K562 (cell line): ENCODE measurements at regions not wholly inside any gene's neighbourhood (a gene's known extent, or its start where the extent isn't known, plus 50 kb on each side); places are given as distances from the start of the nearest gene placed in this dataset.

Experiments used
- ATAC-seq: fragments of 200-7000 bp; cut with Tn5 transposase; 3 replicates; pipeline ENCODE4 v1.9.1; 2020; ENCODE audit warnings: moderate library complexity
- BruUV-seq: library from RNA; stranded (reverse); fragments of 400-500 nt; replicated peaks from 2 replicates; lab custom pipeline; 2021; lab: Mats Ljungman, UMichigan
- CTCF ChIA-PET: fragments of 300-600 bp; formaldehyde crosslinking; extraction: SDS; loops from one replicate; lab custom pipeline; 2021; ENCODE audit warnings: low intra/inter-chr PET ratio; lab: Yijun Ruan, JAX
- POLR2A ChIA-PET: fragments of 300-600, 350-650 bp; sonication (Branson Sonifier 250); formaldehyde crosslinking; extraction: SDS; loops from one replicate; lab custom pipeline; 2021; ENCODE audit warnings: antibody characterized with exemption, inconsistent platforms; lab: Yijun Ruan, JAX
- DNase-seq, 4 experiments: peaks; one replicate each; pipeline versions ENCODE4 v3.0.0 to v3.0.0-alpha.2; 2011 to 2018; ENCODE audit warnings: low spot score in 3 of 4, mixed read lengths in 3 of 4; ENCODE audit errors: extremely low read depth in 1 of 4
- FAIRE-seq: peaks from 2 replicates; lab custom pipeline; 2011; peaks lifted over from hg19 to GRCh38; lab: Jason Lieb, UNC
- H2AFZ ChIP-seq: 2 replicates; pipeline ENCODE4 v1.6.0; 2011; ENCODE audit warnings: low read depth, low read length, control low read depth, inconsistent platforms
- H3K27ac ChIP-seq: fragments of 200-600 bp; 3 replicates; pipeline ENCODE4 v1.8.0; 2011; ENCODE audit warnings: low read depth, mild to moderate bottlenecking, control low read depth, inconsistent platforms, low read length, moderate library complexity, mixed read lengths; ENCODE audit errors: extremely low read depth
- H3K27me3 ChIP-seq, 2 experiments: fragments of 300-600 bp in 1 of 2; 2 replicates in 1 of 2; 3 replicates in 1 of 2; pipeline versions ENCODE4 v1.6.0 to v1.8.0; 2011; ENCODE audit warnings: inconsistent platforms in 2 of 2, low read length in 2 of 2, mild to moderate bottlenecking in 1 of 2, mixed read lengths in 1 of 2, moderate library complexity in 1 of 2; ENCODE audit not compliant: control insufficient read depth in 2 of 2, insufficient read depth in 2 of 2
- H3K36me3 ChIP-seq: fragments of 300-600 bp; 3 replicates; pipeline ENCODE4 v1.8.0; 2011; ENCODE audit warnings: mild to moderate bottlenecking, low read length, inconsistent platforms; ENCODE audit not compliant: control insufficient read depth, insufficient read depth
- H3K4me1 ChIP-seq, 2 experiments: fragments of 200-600 bp in 1 of 2; replicated peaks in 1 of 2; 2 replicates in 1 of 2; 3 replicates in 1 of 2; pipeline versions ENCODE4 v1.5.1 to v1.8.0; 2011; ENCODE audit warnings: inconsistent platforms in 2 of 2, low read length in 2 of 2, mild to moderate bottlenecking in 1 of 2, mixed read lengths in 1 of 2, moderate library complexity in 1 of 2; ENCODE audit not compliant: control insufficient read depth in 2 of 2, insufficient read depth in 2 of 2
- H3K4me2 ChIP-seq: 2 replicates; pipeline ENCODE4 v1.6.1; 2011; ENCODE audit warnings: low read length, control low read depth, inconsistent platforms, mixed read lengths; ENCODE audit not compliant: insufficient read depth
- H3K4me3 ChIP-seq: fragments of 200-600 bp; sonication (generic), shearing (Covaris generic); 2 replicates; pipeline ENCODE4 v1.5.1; 2016; ENCODE audit warnings: control low read depth, inconsistent platforms
- H3K79me2 ChIP-seq: fragments of 200-600 bp; 3 replicates; pipeline ENCODE4 v1.8.0; 2011; ENCODE audit warnings: low read length, inconsistent platforms; ENCODE audit not compliant: control insufficient read depth, insufficient read depth
- H3K9ac ChIP-seq, 2 experiments: 2 replicates each; pipeline versions ENCODE4 v1.6.0 to v1.6.1; 2011; ENCODE audit warnings: low read depth in 2 of 2, low read length in 2 of 2, control low read depth in 1 of 2, inconsistent platforms in 1 of 2, mild to moderate bottlenecking in 1 of 2, mixed read lengths in 1 of 2; ENCODE audit not compliant: insufficient read depth in 1 of 2
- H3K9me1 ChIP-seq: one replicate; pipeline ENCODE4 v1.6.0; 2011; ENCODE audit warnings: inconsistent platforms, mild to moderate bottlenecking, low read length, moderate library complexity; ENCODE audit not compliant: control insufficient read depth, insufficient read depth
- H3K9me3 ChIP-seq: replicated peaks from 2 replicates; pipeline ENCODE4 v1.5.1; 2011; ENCODE audit warnings: low read depth, low read length, inconsistent platforms; ENCODE audit not compliant: control insufficient read depth, insufficient read depth
- H4K20me1 ChIP-seq: replicated peaks from 2 replicates; pipeline ENCODE4 v1.6.1; 2011; ENCODE audit warnings: low read length, inconsistent platforms, mixed read lengths; ENCODE audit not compliant: control insufficient read depth, insufficient read depth
- CREB3 ChIP-seq: fragments of 450-650 bp; conservative IDR thresholded peaks from 2 replicates; pipeline ENCODE4 v1.6.1; 2016; ENCODE audit warnings: missing genetic modification characterization, low read depth, mild to moderate bottlenecking, missing compliant biosample characterization, moderate library complexity
- CSDE1 ChIP-seq, 2 experiments: fragments of 450-650 bp; IDR thresholded peaks; 2 replicates each; pipeline ENCODE4 v1.6.1; 2016; ENCODE audit warnings: mild to moderate bottlenecking in 1 of 2
- HDAC1 ChIP-seq, 2 experiments: fragments of 450-650 bp; IDR thresholded peaks; 2 replicates each; pipeline ENCODE4 v1.6.1; 2016 to 2017; ENCODE audit warnings: inconsistent platforms in 1 of 2, mild to moderate bottlenecking in 1 of 2, moderate library complexity in 1 of 2
- LEF1 ChIP-seq: fragments of 450-650 bp; IDR thresholded peaks from 2 replicates; pipeline ENCODE4 v1.6.1; 2016; ENCODE audit warnings: mild to moderate bottlenecking
- NFE2 ChIP-seq: IDR thresholded peaks from 2 replicates; pipeline ENCODE4 v1.6.1; 2014; ENCODE audit warnings: antibody characterized with exemption, low read depth
- RBBP5 ChIP-seq: fragments of 200-600 bp; sonication (generic); IDR thresholded peaks from 2 replicates; pipeline ENCODE4 v1.6.1; 2012; ENCODE audit warnings: borderline replicate concordance, mild to moderate bottlenecking, low read length, control low read depth, inconsistent platforms; ENCODE audit not compliant: insufficient read depth, poor library complexity, severe bottlenecking
- SIX5 ChIP-seq, 2 experiments: IDR thresholded peaks; 2 replicates each; pipeline ENCODE4 v1.6.1; 2011; ENCODE audit warnings: low read length in 2 of 2, borderline replicate concordance in 1 of 2, low read depth in 1 of 2, mild to moderate bottlenecking in 1 of 2, moderate library complexity in 1 of 2; ENCODE audit not compliant: insufficient read depth in 1 of 2
- ZKSCAN8 ChIP-seq: fragments of 200-800 bp; sonication (Bioruptor generic); IDR thresholded peaks from 2 replicates; pipeline ENCODE4 v1.6.1; 2016; ENCODE audit warnings: missing genetic modification characterization, missing compliant biosample characterization
- WGBS: fragments of 100-300 bp; shearing (Covaris generic); methylation state at CpG from one replicate; pipeline ENCODE4 v1.1.6; 2016; ENCODE audit warnings: low coverage, mixed read lengths; ENCODE audit not compliant: insufficient coverage; ENCODE audit errors: missing lambda C conversion rate; 5-methylcytosine and 5-hydroxymethylcytosine counted together
- in situ Hi-C: fragments of 300-500 bp; cut with MboI; formaldehyde crosslinking; loops from 4 replicates; pipeline ENCODE4 v1.15.0; 2018; ENCODE audit warnings: inconsistent platforms, mixed read lengths
- intact Hi-C: fragments of 100-400 bp; cut with micrococcal nuclease; formaldehyde crosslinking; loops from 2 replicates; pipeline ENCODE4 v1.14.2; 2022
- TF ChIP-seq, protein P1 (sequence below): sonication (generic); formaldehyde crosslinking; IDR thresholded peaks from 2 replicates; pipeline ENCODE4 v1.8.0; 2022; ENCODE audit warnings: missing genetic modification reagents, mild to moderate bottlenecking, moderate library complexity, borderline replicate concordance
- TF ChIP-seq, protein P2 (sequence below): fragments of 450-650 bp; IDR thresholded peaks from 2 replicates; pipeline ENCODE4 v1.7.1; 2018; ENCODE audit warnings: mild to moderate bottlenecking, low read depth; ENCODE audit not compliant: partially characterized antibody

DNA sequence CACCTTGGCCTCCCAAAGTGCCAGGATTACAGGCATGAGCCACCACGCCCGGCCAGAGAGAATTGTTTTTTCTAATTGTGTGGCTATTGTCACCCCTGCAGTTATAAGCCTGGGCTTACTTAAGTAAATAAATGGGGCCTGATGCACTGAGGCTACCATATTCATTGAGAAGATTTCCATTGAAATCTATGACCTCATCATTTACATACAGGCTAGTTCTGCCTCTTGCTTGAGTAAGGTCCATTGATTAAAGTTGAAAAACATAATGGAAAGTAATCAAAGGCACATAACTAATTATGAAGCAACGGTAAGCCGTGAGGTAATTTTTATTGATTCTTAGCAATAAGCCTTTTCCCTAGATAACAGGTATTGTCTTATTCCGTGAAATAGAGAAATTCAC lies 788.9 kb downstream of the ADGRL2 start:
- DNase-seq (no peak), ATAC-seq (no peak), FAIRE-seq (no peak)
- WGBS: 1% methylated on average over 5 of the region's 5 CpGs
- no peaks in the 10 kb centered on the region for H3K9me1 ChIP-seq
- in situ Hi-C loops: no loop called here
- no peaks in the 10 kb centered on the region for H3K79me2 ChIP-seq
- no peak overlapping the region for H3K4me3 ChIP-seq
- no peaks in the 10 kb centered on the region for H3K27me3 ChIP-seq
- no peaks in the 10 kb centered on the region for H4K20me1 ChIP-seq
- no peak overlapping the region for H3K9ac ChIP-seq
- H2AFZ ChIP-seq: no peak overlapping the region
- CTCF ChIA-PET: no interaction called here
- no TSS peak for BruUV-seq
- H3K4me1 ChIP-seq: no peaks in the 10 kb centered on the region
- TF ChIP-seq HDAC1 (IDR thresholded peaks at IDR 0.05): no peak
- no peak for TF ChIP-seq RBBP5
- TF ChIP-seq CREB3 (tag): no peak
- TF ChIP-seq SIX5 (IDR thresholded peaks at IDR 0.05; ENCODE audit: borderline replicate concordance in 1 of 2, insufficient read depth in 1 of 2, low read depth in 1 of 2, low read length in 2 of 2): no peak
- TF ChIP-seq NFE2: no peak
- TF ChIP-seq, protein P1, sequence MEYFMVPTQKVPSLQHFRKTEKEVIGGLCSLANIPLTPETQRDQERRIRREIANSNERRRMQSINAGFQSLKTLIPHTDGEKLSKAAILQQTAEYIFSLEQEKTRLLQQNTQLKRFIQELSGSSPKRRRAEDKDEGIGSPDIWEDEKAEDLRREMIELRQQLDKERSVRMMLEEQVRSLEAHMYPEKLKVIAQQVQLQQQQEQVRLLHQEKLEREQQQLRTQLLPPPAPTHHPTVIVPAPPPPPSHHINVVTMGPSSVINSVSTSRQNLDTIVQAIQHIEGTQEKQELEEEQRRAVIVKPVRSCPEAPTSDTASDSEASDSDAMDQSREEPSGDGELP (CRISPR knock-in tag): no peak
- no peak for TF ChIP-seq LEF1
- no peak for TF ChIP-seq CSDE1 (IDR thresholded peaks at IDR 0.05)
- no peak for TF ChIP-seq ZKSCAN8 (CRISPR knock-in tag)
- TF ChIP-seq, protein P2, sequence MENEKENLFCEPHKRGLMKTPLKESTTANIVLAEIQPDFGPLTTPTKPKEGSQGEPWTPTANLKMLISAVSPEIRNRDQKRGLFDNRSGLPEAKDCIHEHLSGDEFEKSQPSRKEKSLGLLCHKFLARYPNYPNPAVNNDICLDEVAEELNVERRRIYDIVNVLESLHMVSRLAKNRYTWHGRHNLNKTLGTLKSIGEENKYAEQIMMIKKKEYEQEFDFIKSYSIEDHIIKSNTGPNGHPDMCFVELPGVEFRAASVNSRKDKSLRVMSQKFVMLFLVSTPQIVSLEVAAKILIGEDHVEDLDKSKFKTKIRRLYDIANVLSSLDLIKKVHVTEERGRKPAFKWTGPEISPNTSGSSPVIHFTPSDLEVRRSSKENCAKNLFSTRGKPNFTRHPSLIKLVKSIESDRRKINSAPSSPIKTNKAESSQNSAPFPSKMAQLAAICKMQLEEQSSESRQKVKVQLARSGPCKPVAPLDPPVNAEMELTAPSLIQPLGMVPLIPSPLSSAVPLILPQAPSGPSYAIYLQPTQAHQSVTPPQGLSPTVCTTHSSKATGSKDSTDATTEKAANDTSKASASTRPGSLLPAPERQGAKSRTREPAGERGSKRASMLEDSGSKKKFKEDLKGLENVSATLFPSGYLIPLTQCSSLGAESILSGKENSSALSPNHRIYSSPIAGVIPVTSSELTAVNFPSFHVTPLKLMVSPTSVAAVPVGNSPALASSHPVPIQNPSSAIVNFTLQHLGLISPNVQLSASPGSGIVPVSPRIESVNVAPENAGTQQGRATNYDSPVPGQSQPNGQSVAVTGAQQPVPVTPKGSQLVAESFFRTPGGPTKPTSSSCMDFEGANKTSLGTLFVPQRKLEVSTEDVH: no peak
- TF ChIP-seq, all 486 proteins: peak for 0
- Histone ChIP-seq H3K9me3 (no peaks in the 10 kb centered on the region), H3K4me2 (no peak overlapping the region), H3K27ac (no peak overlapping the region), H3K36me3 (no peaks in the 10 kb centered on the region)
- intact Hi-C loops: no loop called here
- POLR2A ChIA-PET: no interaction called here
